Prostate gland (tissue), 2 donors: ENCODE measurements at regions not wholly inside any gene's neighbourhood (a gene's known extent, or its start where the extent isn't known, plus 50 kb on each side); places are given as distances from the start of the nearest gene placed in this dataset.

Experiments used
- DNase-seq: peaks from one replicate; pipeline ENCODE4 v3.0.0-alpha.2; 2019; ENCODE audit warnings: low spot score
- H3K27ac ChIP-seq, 2 donors: fragments of 200-600 bp; sonication (generic); 2 replicates each; pipeline ENCODE4 v1.5.1; 2017 to 2019
- H3K27me3 ChIP-seq: fragments of 200-600 bp; sonication (generic); replicated peaks from 2 replicates; pipeline ENCODE4 v1.5.1; 2019; ENCODE audit not compliant: insufficient read depth
- H3K36me3 ChIP-seq, 2 donors: fragments of 200-600 bp; sonication (generic); 1 replicate in 1 of 2; 2 replicates in 1 of 2; pipeline versions ENCODE4 v1.5.1 to v1.8.1; 2017 to 2019
- H3K4me1 ChIP-seq: fragments of 200-600 bp; sonication (generic); replicated peaks from 2 replicates; pipeline ENCODE4 v1.5.1; 2019
- H3K4me3 ChIP-seq, 2 donors: fragments of 200-600 bp; sonication (generic); 2 replicates each; pipeline ENCODE4 v1.5.1; 2017 to 2019
- H3K9me3 ChIP-seq: fragments of 200-600 bp; sonication (generic); 2 replicates; pipeline ENCODE4 v1.5.1; 2017
- CTCF ChIP-seq, 4 experiments: fragments of 200-600 bp in 2 of 4; fragments of 450-650 bp in 2 of 4; sonication (generic) in 2 of 4; IDR thresholded peaks; 1 replicate in 3 of 4; 2 replicates in 1 of 4; pipeline ENCODE4 v1.5.1; 2016 to 2019; ENCODE audit warnings: antibody characterized with exemption in 4 of 4, mild to moderate bottlenecking in 2 of 4, moderate library complexity in 2 of 4
- POLR2A ChIP-seq: fragments of 450-650 bp; IDR thresholded peaks from one replicate; pipeline ENCODE4 v1.6.1; 2016; ENCODE audit warnings: antibody characterized with exemption, mild to moderate bottlenecking
- POLR2AphosphoS5 ChIP-seq: sonication (generic); formaldehyde crosslinking; IDR thresholded peaks from one replicate; pipeline ENCODE4 v1.6.1; 2017; ENCODE audit warnings: antibody characterized with exemption
- WGBS: methylation state at CpG from one replicate; pipeline ENCODE4 v1.1.5; 2018; 5-methylcytosine and 5-hydroxymethylcytosine counted together
- intact Hi-C: fragments of 100-400 bp; cut with DNase I; formaldehyde crosslinking; loops from one replicate; pipeline ENCODE4 v1.14.2; 2022

DNA sequence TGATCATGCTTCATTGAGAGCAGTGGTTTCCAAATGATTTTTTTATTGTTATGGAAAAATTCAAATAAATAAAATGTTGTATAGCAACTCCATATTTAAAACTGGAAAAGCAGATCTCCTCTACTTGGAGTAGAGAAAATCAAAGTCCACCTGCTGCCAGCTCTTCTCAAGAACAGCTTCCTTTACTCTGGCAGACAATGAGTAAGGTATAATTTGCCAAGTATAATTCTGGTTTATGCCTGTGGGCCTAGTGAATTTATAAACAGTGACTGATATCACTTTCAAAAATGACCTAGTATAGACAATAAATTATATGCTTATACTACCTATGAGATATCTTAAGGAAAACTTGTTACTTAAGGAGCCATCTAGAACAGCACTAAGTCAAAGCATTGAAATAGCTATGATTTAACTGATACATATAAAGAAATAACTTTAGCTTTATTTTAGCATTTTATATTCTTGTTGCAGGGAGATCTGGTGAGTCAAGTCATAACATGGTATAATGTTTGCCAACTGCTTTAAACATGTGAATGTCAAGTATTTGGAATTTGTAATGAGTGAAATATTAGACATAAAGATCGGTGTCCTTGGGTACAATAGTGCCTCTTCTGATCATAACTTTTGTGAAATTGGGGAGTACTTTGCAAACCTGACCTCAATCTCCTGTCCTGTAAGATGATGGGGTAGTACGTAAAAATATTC, 1389.1 kb upstream of the PIK3C3 start:
- intact Hi-C loops = no loop called here
- Histone ChIP-seq H3K9me3 (no peaks in the 10 kb centered on the region), H3K4me1 (no peaks in the 10 kb centered on the region), H3K27ac (no peak overlapping the region), H3K4me3 (no peak overlapping the region), H3K27me3 (no peaks in the 10 kb centered on the region), H3K36me3 (no peaks in the 10 kb centered on the region)
- no peak for DNase-seq
- no peak for TF ChIP-seq POLR2A
- 18% methylated on average over 2 of the region's 2 CpGs for WGBS

DNA sequence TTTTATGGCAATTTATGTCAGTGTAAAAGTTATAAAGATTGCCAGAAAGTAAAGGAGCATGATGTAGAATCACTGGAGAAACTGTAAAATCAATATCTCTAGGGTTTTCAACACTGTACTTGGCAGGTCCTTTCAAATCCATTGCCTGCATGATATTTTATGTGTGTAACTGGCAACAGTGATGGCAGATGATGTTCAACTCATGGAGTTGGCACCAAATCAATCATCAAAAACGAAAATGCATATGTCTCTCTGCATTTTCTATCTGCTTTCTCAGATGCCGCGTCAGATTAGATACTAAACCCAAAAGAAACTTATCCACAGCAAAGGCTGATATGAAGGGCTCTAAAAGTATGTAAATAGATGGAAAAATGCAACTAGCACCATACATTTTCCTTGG, 1395.5 kb upstream of the PIK3C3 start:
- H3K4me3 ChIP-seq = no peak overlapping the region
- no peaks in the 10 kb centered on the region for H3K4me1 ChIP-seq
- WGBS = 84% methylated on average over 3 of the region's 3 CpGs
- DNase-seq = no peak
- H3K27me3 ChIP-seq = no peaks in the 10 kb centered on the region
- TF ChIP-seq POLR2A (no peak), CTCF (IDR thresholded peaks at IDR 0.05) (no peak), POLR2AphosphoS5 (no peak)
- no peaks in the 10 kb centered on the region for H3K36me3 ChIP-seq
- intact Hi-C loops = no loop called here
- no peak overlapping the region for H3K27ac ChIP-seq
- H3K9me3 ChIP-seq = no peaks in the 10 kb centered on the region

DNA sequence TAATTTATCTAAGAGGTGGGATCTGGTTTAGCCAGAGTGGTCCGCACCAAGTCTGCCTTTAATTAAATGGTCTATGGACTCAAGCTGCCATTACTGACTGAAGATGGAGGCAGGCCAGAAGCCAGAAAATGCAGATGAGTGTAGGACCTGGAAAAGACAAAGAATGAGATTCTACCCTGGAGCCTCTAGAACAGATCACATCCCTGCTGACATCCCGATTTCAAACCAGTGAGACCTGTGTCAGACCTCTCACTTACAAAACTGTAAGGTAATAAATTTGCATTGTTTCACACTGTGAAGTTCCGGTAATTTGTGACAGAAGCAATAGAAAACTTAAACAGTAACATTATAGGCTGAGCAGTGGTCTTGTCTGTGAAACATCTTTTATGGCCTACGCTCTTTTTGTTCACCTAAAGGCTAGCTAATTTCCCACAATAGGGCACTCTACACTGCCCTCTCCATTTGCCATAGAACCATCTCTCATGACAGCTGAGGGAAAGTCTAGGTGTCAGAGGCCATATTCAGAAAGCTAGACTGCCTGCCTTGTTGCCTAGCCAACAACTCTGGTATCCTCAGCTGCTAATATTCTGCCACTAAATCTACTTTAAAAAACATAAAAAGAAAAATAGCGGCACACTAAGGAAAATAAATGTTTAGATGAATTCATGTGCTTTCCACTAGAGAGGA, 1396.2 kb upstream of the PIK3C3 start:
- no peak for DNase-seq
- H3K27ac ChIP-seq = no peak overlapping the region
- H3K36me3 ChIP-seq = no peaks in the 10 kb centered on the region
- no peak overlapping the region for H3K4me3 ChIP-seq
- H3K9me3 ChIP-seq = no peaks in the 10 kb centered on the region
- H3K27me3 ChIP-seq = no peaks in the 10 kb centered on the region
- H3K4me1 ChIP-seq = no peaks in the 10 kb centered on the region
- WGBS = 86% methylated on average over 5 of the region's 5 CpGs
- intact Hi-C loops = no loop called here
- no peak for TF ChIP-seq POLR2A
- no peak for TF ChIP-seq CTCF (IDR thresholded peaks at IDR 0.05)
- TF ChIP-seq POLR2AphosphoS5 = no peak

- Histone ChIP-seq H3K36me3 (no peaks in the 10 kb centered on the region), H3K9me3 (no peaks in the 10 kb centered on the region), H3K4me3 (no peak overlapping the region), H3K4me1 (no peaks in the 10 kb centered on the region), H3K27me3 (no peaks in the 10 kb centered on the region), H3K27ac (no peak overlapping the region)
- 70% methylated on average over 4 of the region's 4 CpGs for WGBS
- no peak for DNase-seq
- no peak for TF ChIP-seq CTCF (IDR thresholded peaks at IDR 0.05)
- no peak for TF ChIP-seq POLR2AphosphoS5
- no peak for TF ChIP-seq POLR2A
- intact Hi-C loops = no loop called here
Observed at GRCh38 chr18:40555914-40556313, 1399.1 kb upstream of the PIK3C3 start.

- TF ChIP-seq POLR2A = no peak
- Histone ChIP-seq H3K36me3 (no peaks in the 10 kb centered on the region), H3K4me1 (no peaks in the 10 kb centered on the region), H3K9me3 (no peaks in the 10 kb centered on the region), H3K27me3 (no peaks in the 10 kb centered on the region), H3K27ac (no peak overlapping the region), H3K4me3 (no peak overlapping the region)
- no peak for DNase-seq
- intact Hi-C loops = no loop called here
Observed at GRCh38 chr18:40553029-40553428, 1402.0 kb upstream of the PIK3C3 start.

DNA sequence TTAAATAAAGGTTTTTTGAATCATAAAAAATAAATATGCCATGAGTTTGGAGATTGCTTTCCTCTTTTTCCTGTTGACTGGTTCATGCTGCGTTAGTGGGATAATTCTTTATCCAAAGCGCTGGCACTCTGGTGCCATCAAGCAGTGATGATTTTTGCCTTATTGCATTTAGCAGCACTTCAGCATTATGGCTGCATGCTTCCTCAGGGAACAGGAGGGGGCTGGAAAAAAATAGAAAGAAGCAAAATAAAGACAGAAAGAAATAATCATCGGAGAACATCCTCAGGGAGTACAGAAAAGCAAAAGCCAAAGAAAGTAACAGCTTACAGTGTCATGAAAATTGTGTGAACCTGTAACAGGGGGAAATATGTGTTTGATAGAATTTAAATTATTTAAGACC, 1408.2 kb upstream of the PIK3C3 start:
- 95% methylated on average over 3 of the region's 3 CpGs for whole genome bisulfite sequencing

More for the DNA sequence above, 1408.2 kb upstream of the PIK3C3 start:
- no peak overlapping the region for H3K27ac ChIP-seq
- DNase-seq = no peak
- intact Hi-C loops = no loop called here
- no peaks in the 10 kb centered on the region for H3K9me3 ChIP-seq
- no peaks in the 10 kb centered on the region for H3K27me3 ChIP-seq
- H3K4me1 ChIP-seq = no peaks in the 10 kb centered on the region
- no peak overlapping the region for H3K4me3 ChIP-seq
- no peak for TF ChIP-seq POLR2A
- no peak for TF ChIP-seq POLR2AphosphoS5
- no peaks in the 10 kb centered on the region for H3K36me3 ChIP-seq
